Renal pelvis (tissue), 1 donor: ENCODE measurements at regions not wholly inside any gene's neighbourhood (a gene's known extent, or its start where the extent isn't known, plus 50 kb on each side); places are given as distances from the start of the nearest gene placed in this dataset.

Experiments
- DNase-seq: peaks from one replicate; pipeline ENCODE4 v3.0.0-alpha.2; 2013

DNA sequence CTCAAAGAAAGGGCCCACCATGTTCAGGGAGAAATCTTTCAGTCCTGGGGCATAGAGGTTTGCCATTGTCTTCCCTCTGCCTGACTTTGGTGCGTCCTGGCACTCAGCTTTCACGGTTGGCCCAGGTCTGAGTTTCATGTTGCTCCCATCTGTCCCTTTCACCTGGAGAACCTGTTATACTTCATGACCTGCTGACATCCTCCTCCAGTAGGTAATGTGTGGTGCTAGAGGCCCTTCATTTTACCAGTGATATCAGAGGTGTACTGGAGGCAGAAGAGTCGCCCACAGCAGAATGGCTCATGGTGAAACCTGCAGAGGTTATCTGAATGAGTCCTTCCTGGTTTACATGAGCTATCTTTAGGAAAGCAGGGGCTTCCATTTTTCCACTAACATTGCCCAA lies 128.8 kb upstream of the DLX2 start:
- DNase-seq: no peak

DNA sequence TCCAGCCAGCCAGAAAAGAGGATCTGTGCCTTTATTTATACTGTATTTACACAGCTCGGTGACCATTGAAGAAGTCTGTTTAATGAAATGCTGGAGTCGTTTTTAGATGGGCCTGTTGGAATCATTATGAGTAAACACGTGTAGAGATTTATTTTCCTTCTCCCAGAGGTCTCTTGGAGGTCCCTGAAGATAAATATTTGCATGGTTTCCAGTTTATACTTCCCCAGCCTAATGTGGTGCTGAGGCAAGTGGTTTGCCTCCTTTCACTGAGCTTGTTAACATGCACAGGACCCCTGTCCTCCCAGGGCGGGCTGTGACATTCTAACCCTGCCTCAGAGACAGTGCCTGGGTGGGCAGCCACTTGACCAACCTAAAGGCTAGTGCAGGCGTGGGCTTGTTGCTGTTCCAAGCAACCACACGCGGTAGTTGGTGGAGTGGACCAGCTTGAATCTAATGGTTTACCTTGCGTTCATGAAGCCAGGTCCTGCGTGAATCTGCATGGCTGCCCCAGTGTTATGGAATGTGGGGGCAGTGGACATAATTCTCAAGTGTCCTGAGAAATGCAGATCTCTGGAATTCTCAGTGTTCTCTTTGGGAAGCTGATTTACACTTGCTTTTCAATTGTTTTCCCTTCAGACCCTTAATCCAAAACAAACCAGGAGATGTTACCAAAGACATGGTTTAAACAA lies 130.2 kb upstream of the DLX2 start:
- peak; percentile 77 for DNase-seq

DNA sequence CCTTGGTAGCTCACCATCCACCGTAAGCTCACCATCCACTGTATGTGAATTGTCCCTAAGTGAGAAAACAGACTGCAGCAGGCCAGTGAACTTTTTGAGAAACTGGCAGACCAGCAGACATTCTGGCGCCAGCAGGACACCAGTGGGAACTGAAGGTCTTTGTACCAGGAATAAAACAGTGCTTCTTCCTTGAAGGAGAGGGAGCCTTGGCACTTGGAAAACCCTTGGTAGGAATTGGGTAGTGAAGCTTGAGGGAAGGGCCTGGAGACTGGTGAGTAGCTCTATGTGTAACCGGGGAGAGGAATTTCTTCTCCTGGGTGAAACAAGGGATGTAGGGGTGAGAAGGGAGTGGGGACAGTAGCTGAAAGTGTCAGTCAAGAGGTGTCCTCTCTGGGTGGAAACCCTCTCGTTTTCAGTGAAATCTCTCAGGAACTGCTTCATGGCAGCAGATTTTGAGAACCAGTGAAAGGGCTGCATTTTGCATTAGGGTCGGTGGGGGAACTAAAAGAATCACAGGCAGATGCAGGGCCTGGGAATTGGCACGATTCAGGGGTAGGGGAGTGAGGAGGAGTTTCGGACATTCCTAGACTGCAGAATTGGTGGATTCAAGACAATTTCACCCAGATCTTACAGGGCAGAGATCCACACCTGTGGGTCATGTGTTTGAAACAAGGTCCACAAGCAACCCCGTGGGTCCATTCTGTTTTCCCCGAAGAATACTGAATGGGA lies 131.5 kb upstream of the DLX2 start:
- no peak for DNase-seq

DNA sequence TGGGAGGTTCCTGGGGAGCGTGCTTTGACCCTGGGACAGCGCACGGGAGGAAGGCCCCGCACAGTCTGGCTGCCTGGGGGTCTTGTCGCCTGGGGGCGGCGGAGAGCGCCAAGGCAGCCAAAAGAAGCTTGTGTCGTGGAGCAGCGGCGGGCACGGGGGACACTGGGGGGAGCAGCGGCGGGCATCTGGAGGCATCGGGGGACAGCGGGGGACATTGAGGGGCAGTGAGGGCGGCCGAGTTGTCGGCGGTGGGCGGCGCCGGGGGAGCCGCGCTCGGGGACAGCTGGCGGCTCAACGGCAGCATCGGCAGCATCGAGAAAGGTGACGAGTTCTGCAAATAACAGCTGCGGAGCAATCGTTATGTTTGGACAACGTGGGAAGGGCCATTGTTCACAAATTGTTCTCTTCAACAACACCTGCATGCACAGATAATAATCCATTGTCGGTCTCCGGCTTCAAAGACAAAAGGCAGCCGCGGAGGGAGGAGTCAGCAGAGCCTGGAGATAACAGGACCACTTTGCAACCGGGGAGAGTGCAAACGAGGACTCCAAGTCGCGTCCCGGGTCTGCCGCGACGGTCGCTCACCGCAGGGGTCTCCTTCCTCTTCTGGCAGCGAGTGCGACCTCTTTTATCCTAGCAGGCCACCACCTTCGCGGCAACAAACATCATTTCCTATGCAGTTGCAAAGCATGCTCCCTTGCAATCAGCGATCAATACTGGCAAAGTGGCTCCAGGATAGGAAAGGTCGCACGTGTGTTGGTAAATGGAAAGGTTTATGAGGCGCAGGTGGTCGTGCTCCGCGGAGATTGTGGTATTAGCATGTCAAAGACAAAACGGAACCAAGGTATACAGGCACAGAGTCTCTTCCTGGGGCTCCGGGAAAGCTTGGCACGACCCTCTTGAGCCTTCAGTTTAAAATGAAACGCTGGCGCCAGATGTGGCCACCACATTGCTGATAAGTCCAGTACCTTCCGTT lies 132.3 kb upstream of the DLX2 start:
- DNase-seq: no peak

DNA sequence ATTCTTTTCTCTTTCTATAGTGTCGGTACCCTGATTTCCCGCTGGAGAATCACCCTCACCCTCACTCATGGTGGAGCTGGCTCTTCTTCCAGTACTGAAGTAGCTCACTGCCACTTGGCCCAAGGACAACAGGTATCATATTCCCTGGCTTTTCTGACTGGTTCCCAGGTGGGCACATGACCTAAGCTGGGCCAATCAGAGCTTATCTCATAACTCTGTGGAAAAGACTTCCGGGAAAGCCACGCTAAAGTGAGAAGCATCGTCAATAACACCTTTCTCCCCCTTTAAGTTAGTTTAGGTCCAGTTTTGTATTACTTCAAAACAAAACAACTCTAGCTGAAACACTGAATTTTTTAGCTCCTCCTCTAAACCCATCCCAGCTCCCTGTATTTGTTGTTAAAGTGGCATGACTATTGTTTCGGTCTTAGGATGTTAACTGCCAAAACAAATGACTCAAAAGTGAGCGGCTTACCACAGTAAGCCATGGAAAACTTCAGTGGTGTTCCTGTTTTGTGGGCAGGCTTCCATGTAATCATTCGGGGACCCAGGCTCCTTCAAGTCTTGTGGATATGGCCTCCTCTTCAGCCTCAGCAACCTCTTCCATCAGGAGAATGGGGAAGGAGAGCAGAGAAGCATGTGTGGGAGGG lies 137.4 kb upstream of the DLX2 start:
- no peak for DNase-seq

DNA sequence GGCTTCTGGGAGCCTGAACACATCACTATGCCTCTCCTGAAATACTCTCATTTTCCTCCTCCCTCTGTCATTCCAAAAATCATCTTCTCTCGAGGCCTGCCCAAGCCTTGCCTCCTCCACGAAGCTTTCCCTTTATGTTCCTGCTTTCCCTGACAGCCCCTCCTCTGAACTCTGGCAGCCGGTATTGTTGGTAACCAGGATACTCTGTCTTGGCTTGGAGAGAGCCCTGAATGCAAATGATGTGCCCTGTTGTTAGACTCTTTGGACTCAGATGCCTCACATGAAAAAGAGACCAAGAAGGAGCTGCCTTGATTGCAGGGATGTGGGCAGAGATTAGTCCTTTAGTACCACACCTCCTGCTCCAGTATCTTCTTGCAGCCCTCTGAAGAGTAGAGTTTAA lies 138.5 kb upstream of the DLX2 start:
- DNase-seq: no peak

DNA sequence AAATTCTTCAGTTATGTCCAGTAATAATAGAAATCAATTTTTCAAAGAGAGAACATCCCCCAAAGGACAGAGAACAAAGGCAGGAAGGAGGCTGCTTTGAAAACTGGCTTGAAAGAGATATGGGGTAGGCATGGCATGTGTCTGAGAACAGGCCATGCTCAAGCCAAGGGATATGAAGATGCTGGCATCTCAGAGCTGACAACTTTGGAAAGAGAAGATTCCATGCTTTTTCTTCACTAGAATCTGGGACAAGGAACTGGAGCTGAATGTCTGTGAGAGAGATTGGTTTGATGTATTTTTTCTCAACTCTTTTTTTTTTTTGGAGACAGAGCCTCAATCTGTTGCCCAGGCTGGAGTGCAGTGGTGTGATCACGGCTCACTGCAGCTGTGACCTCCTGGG lies 139.8 kb upstream of the DLX2 start:
- DNase-seq: no peak

DNA sequence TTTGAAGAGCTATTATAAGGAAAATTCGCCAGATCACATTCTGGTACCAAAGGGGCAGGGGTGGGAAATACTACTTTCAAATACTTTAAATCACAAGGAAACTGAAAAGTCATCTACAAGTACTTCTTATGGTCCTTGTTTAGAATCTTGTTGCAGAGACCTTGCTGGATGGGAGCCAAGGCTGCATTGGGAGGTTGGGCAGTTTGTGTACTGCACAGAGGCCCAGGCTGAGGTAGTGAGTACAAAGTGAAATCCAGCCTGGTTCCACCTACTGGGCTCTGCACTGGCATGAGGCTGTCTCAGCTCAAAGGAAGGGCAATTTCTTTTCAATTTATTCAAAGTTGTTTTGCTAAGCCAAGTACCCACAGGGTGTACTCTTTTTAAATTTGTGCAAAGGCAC lies 140.3 kb upstream of the DLX2 start:
- no peak for DNase-seq

DNA sequence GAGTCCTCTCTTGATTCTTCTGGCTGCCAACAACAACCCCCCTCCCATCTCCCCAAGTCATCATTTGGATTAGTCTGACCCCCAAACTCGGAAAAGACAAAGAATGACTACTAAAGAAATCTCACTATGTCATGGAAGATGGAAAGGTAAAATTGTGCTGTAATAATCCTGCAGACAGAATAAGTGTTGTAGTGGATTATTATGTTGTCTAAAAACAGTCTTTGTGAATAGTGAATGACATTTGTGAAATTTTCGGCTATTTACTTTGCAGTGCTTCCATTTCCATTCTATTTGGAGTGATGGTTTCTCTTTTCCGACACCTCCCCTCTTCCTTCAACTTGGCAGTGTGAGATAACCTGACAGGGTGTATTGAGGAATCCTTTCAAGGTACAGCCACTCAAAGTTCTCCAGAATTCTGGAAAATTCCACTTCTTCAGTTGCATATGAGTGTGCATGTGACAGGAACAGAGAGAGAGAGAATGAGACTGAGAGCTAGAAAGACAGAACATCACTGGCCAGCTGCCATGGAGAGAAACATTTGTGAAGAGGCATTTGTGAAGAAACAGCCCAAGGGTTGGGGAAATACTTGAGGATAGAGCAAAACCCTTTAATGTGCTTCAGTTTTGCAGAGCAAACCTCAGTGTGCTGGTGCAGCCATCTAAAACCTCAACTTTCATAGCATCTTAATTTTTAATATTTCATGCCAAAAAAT lies 141.9 kb upstream of the DLX2 start:
- DNase-seq: no peak

DNA sequence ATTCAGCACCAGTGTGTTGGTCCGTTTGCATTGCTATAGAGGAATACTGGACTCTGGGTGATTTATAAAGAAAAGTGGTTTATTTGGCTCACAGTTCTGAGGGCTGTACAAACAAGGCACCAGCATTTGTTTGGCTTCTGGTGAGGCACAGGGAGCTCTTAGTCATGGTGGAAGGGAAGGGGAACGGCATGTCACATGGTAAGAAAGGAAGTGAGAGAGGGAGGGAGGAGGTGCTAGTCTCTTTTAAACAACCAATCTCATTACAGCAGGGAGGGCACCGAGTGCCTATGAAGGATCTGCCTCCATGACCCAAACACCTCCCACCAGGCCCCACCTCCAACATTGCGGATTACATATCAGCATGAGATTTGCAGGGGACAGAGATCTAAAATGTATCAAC lies 143.9 kb upstream of the DLX2 start:
- DNase-seq: no peak

DNA sequence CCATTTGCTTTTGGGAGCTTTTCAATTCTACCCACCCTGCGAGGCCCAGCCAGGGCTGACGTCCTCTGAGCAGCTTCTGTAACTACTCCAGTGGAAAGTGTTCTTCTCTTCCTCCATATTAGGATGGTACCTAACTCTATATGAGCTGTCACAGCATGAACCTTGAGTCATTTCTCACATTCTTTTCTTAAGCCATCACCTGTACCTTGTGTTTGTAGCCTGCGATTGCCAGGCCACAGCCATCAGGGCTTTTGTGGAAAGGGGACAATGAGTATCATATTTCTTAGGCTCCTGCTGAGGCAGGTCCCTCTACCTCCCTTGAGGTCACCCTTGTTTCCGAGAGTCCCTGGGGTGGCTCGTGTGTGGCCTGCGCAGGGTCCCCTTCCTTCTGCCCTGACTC lies 144.5 kb upstream of the DLX2 start:
- no peak for DNase-seq

DNA sequence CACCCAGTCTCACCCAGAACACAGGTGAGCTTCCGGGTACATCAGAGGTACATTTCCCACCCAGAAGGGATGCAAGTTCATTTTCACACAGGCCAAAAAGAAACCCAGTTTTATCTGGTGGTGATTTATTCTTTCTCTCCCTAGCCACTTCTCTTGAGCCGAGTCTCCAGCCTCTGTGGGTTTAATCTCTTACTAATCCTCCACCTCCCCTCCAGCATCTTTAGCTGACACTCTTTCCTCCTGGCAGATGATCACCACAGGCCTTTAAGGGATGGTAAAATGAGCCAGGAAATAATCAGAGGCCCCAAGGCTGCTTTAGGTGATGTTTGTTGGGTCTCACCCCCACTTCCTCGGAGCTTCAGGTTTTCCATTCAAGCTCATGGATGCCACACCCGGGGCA lies 145.7 kb upstream of the DLX2 start:
- DNase-seq: no peak

DNA sequence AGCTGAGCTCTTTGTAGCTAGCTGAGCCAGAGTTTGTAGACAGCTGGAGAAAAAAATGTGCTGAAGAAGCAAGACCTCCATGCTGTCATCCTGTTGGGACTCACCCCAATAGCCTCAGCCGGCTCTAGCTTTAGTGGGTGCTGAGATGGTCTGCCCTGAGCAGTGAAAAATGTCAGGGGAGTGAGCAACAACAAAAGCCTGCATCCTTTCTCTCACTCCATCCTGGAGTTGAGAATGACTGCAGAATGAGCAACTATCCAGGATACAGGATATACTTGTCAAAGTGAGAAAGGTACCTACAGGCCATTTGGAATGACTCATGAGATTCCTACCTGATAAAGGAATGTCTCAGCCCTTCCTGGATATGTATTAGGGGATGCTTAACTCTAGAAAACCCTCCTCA lies 146.1 kb upstream of the DLX2 start:
- DNase-seq: no peak

DNA sequence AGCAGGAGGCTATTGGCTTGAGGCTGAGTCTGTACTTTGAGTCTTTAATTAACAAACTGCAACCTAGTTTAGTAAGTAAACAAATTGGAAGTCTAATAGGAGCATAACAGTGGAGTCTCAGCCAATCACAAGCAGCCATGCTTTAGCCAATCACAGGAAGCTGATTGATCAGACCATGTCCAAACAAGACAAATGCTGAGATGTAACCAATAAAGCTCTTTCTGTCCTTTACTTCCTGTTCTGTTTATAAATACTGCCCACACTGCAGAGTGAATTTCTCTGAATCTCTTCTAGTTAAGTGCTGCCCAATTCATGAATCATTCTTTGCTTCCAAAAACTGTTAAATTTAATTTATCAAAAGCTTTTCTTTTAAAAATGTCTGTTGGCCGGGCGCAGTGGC lies 146.6 kb upstream of the DLX2 start:
- DNase-seq: no peak

DNA sequence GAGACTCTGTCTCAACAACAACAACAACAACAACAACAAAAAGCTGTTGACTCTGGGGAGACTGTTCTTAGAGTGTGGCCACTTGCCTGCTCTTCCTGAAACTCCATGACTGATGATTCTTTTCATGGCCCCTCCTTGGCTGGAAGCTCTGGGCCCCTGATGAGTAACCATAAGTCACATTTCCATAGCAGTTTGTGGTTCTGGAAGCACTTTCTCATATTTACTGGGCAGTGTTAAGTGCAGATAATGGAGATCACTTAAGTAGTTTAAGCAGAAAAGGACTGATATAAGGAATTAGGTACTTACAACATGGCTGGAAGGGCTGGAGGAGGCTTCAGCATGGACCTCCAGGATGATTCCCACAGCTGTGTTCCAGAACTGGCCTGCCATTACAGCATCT lies 147.3 kb upstream of the DLX2 start:
- no peak for DNase-seq

DNA sequence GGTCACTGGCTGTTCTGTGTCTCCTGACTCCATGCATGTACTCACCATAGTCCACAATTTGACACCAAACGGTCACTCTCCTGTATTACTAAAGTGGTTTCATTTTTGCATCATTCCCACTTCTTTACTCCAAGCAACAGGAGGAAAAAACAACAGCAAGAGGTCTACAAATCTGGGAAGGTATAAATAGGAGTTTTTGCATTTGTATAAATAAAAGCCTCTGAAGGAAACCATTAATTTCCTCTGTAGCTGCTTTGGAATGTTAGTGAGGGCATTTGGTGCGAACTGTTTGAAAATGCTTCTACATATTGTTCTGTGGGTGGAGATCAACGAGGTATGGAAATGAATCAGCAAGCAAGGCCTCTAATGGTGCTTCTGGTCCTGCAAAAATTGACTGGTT lies 148.5 kb upstream of the DLX2 start:
- DNase-seq: no peak

DNA sequence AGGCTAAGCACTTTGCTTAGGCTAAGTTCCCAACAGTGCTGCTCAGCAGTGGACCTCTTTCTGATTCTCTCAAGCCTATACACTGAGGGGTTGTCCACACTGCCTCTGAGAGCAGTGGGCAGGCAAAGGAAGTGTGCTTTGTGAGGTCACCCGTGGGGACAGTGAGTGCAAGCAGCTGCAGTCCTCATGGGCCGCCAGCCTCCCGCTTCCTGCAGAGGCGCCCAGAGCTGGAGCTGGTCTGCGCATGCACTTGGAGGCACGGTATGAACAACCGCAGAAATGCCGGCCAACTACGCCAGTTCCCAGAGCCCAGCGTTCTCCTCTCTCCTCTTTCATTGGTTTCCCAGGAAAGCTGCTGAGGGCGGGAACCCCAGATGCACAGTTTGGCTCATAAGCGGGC lies 149.5 kb upstream of the DLX2 start:
- DNase-seq: no peak

DNA sequence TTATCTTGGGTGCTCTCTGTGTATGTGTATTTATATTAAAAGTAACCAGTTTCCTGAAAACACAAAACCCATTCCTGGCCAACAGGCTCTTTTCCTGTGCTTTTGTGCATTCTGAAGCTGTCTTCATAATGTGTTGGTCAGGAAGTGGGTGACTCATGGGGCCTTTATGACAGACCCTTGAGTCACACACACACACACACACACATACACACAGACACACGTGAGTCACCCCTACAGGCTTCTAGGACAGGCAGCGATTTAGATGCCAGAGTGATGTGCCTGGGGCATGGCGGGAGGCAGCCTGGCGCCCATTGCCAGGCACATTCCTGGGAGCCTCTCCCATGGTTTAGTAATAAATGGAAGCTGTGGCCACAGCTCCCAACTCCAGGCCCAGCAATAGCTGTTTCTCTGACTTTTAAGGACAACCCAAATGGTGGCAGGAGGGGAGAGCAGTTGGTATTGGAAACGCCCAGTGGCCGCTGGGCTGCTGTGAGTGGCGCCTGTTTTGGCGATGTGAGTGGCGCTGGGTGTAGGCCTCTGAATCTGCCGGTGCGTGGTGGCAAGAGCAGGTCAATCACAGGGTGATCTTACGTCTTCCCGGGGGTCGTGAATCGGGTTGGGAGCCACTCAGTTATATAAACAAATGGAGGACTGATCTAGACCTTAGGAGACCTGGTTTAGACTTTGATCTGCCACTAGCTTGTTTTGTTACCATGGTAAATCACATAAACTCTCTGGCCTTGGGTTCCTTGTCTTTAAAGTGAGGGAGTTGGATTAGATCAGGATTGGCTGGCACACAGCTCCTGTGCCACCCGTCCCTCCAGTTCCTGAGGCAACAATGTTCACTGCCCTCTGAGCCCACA lies 150.7 kb upstream of the DLX2 start:
- no peak for DNase-seq

DNA sequence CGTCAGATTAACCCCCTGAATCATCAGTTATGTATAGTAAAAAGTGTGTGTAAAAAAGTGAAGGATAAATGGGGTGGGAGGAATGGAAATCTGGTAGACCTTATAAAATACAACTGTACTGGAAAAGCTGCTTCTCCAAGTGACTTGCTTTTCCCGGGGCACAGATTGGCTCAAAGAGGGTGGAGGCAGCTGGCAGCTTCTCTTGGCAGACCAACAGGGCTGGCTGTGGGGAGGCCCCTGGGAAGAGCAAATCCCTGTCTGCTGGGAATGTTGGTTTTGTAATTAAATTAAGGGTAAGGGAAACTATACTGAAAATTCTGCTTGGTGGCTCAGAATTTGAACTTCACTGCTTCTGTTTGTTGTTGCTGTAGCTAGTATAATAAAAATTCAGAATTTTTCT lies 154.2 kb upstream of the DLX2 start:
- no peak for DNase-seq

DNA sequence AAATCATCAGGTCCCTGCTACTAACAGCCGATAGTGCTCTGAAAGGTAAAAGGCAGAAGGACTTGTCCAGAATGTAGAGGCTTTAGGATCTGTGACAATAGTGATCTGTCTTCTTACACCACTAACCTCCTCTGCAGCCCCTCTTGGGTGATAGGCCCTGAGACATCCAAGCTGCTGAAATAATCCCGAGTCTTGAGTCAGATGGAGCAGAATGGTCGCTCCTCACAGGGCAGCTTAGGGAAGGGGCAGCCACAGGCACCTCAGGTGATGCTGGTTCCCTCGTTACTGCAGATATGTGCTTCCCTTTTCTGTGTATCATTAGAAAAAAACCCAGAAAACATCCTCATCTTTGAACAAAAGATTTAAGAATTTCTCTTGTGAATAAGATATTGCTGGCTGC lies 157.1 kb upstream of the DLX2 start:
- DNase-seq: no peak

DNA sequence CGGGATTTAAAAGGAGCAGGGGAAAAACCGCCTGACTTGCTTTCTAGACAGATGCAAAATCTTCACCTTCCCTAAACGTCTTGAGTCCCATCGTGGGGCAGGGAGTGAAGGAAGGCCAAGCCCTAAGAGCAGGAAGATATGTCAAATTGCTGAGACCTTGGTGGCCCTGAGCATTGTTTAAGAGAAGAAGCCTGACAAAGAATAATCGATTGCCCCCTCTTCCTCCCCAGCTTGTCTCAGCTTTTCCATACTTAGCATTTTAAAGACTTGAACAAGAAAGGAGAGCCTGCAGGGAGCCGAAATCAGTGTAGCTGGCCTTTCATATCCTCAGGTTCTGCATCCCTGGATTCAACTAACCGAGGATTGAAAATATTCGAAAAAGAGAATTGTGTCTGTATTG lies 157.6 kb upstream of the DLX2 start:
- no peak for DNase-seq
